Astrocyte of the spinal cord (primary cell): ENCODE measurements at regions not wholly inside any gene's neighbourhood (a gene's known extent, or its start where the extent isn't known, plus 50 kb on each side); places are given as distances from the start of the nearest gene placed in this dataset.

Experiments used
- DNase-seq: peaks from one replicate; pipeline ENCODE4 v3.0.0; 2011; ENCODE audit warnings: low read depth, low spot score
- H3K4me3 ChIP-seq: 2 replicates; pipeline ENCODE4 v1.5.1; 2011; ENCODE audit warnings: low read depth, mild to moderate bottlenecking, low read length, moderate library complexity
- in situ Hi-C: cut with HindIII; loops from 2 replicates; pipeline ENCODE4 v1.10.0; 2017; ENCODE audit warnings: low sequenced_read_pairs
- TF ChIP-seq, protein P1 (sequence below): IDR thresholded peaks from 2 replicates; pipeline ENCODE4 v1.5.1; 2012; ENCODE audit warnings: low read depth, mild to moderate bottlenecking, low read length, inconsistent platforms

DNA sequence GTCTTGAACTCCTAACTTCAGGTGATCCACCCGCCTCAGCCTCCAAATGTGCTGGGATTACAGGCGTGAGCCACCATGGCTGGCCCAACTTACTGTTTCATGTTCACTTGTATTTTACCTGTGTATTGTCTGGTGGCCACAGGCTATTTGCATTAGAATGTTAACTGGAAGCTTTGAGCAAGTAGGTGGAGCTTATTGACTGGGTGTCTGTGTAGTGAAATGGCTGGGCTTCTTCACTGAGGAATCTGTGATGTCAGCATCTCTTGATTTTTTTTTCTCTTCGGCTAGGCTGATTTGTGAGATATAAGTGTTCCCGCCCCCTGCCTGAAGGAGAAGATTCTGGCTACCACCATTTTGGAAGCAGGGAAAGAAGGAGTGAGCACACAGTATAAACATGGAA lies 237.8 kb upstream of the PEX5L start:
- TF ChIP-seq, protein P1, sequence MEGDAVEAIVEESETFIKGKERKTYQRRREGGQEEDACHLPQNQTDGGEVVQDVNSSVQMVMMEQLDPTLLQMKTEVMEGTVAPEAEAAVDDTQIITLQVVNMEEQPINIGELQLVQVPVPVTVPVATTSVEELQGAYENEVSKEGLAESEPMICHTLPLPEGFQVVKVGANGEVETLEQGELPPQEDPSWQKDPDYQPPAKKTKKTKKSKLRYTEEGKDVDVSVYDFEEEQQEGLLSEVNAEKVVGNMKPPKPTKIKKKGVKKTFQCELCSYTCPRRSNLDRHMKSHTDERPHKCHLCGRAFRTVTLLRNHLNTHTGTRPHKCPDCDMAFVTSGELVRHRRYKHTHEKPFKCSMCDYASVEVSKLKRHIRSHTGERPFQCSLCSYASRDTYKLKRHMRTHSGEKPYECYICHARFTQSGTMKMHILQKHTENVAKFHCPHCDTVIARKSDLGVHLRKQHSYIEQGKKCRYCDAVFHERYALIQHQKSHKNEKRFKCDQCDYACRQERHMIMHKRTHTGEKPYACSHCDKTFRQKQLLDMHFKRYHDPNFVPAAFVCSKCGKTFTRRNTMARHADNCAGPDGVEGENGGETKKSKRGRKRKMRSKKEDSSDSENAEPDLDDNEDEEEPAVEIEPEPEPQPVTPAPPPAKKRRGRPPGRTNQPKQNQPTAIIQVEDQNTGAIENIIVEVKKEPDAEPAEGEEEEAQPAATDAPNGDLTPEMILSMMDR = no peak
- H3K4me3 ChIP-seq = no peak overlapping the region
- in situ Hi-C loops = no loop called here
- no peak for DNase-seq

DNA sequence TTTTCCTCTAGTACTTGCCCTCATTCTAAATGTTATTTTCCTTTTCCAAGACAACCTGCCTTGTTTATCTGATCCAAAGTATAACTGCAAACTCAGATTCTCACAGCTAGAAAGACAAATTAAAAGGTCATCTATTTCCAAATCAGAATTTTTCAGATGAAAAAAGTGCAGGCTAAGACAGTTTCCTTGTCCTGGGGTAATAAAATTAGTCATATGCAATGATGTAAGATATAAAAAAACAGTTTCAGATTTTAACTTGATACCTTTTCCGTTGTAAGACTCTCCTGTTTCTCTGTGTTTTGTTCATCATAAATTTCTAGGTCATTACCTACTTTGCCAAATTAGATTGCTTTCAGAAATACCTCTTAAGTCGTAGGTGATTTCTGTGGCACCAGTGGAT lies 238.4 kb upstream of the PEX5L start:
- TF ChIP-seq, protein P1 = no peak
- in situ Hi-C loops = no loop called here
- H3K4me3 ChIP-seq = no peak overlapping the region
- DNase-seq = no peak

DNA sequence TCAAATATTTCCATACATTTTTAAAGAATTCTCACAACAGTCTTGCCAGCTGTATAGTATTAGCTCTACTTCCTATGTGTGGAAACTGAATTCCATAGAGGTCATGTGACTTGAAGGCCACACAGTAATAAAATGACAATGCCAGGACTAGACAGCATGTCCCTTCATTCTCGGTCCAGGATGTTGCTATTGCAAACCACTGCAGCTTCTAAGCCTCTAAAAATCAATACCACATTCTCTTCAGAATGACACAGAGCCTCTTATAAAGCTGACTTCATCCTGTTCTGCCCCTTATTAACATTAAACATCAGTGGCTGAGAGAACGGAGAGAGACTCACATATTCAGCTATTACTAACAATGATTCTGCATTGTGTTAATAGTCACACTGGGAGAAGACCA lies 240.3 kb upstream of the PEX5L start:
- DNase-seq = peak; percentile 20
- no peak overlapping the region for H3K4me3 ChIP-seq
- in situ Hi-C loops = no loop called here
- TF ChIP-seq, protein P1 = no peak

DNA sequence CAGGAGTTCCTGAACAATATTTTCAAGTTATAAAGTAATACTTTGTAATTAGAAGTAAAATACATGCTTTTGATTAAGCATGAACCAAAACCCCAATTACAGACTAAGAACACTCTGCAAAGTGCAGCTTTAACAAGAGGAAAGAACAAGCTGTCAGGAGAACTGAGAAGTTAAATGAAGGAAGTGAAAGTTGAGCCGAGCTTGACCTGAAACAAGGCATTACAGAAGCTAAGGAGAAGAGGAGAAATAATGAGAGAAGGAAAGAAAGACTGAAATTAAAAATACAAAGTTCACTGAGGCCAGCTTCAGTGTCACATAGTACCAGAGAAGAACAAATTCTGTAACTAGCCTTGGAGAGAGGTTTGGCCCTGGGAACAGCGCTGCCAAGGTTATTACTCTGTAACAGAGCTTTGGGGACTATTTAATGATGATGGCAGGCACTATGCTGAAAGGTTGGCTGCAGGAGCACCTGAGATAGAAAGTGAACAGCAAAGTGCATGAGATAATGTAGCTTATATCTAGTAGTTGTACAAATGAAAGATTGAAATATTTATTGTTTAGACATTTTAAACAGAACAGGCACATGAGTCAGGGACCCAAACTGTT lies 241.9 kb upstream of the PEX5L start:
- no peak for DNase-seq
- H3K4me3 ChIP-seq = no peak overlapping the region
- TF ChIP-seq, protein P1 = no peak
- in situ Hi-C loops = no loop called here

DNA sequence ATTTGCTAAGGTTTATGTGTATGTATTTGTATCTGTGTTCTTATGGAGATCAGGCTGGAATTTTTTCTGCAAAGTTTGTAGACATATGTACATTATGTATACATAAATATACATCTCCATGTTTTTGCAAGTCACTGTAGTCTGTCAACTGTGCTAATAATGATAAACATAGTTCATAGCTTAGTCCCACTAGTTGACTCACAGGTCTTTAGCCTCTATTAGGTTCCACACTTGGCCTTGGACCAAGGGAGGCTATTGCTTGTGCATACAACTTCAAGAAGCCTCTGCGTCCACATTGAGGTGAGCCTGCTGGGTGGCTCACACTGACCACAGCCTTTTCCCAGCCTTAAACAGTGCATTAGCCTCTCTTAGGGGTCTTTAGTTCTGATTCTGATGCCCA lies 243.8 kb upstream of the PEX5L start:
- DNase-seq = peak; percentile 50
- in situ Hi-C loops = no loop called here
- H3K4me3 ChIP-seq = no peak overlapping the region
- TF ChIP-seq, protein P1 = no peak

DNA sequence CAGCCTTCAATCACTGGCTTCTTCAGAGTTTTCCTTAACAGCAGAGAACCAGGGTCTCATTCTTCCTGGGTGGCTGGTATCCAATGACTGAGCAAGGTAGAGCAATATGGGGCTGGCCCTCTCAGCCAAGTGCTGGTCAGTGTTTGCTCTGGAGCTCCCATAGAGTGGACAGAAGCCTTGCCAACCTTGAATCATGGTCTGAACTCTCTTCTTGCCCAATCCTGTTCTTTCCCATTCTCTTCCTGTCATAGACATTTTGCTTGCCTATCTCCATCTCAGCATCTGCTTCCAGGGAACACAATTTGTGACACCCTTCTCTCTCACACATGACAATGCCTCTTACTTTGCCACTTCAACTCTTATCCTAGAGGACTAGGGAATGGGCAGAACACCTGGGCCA lies 245.6 kb upstream of the PEX5L start:
- H3K4me3 ChIP-seq = no peak overlapping the region
- no peak for DNase-seq
- TF ChIP-seq, protein P1 = no peak
- in situ Hi-C loops = no loop called here

DNA sequence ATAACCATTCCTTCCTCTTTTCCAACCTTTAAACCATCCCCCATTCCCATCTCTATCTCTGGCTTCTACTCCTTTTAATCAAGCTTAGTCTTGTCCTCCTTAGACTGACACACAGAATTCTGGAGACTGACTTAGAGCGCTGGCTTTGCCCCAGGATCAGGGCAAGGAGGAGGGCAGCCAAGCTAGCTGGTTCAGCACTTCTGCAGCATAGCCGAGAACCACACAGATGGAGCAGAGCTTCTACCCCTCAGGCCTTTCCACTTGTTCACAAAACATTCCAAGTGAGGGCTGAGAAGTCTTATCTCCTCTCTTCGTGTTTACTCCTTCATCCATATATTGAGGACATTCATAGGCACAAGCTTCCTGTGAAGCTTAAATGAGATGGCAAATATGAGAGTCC lies 246.5 kb upstream of the PEX5L start:
- DNase-seq = no peak
- in situ Hi-C loops = no loop called here
- H3K4me3 ChIP-seq = no peak overlapping the region
- TF ChIP-seq, protein P1 = no peak
